ENCODE measurements at regions not wholly inside any gene's neighbourhood (a gene's known extent, or its start where the extent isn't known, plus 50 kb on each side); places are given as distances from the start of the nearest gene placed in this dataset.

- no peak overlapping the region for H3K9ac ChIP-seq (ENCODE audit: low read length)
- H3K27ac ChIP-seq (ENCODE audit: low read depth, low read length) = no peak overlapping the region
- no peaks in the 10 kb centered on the region for H3K36me3 ChIP-seq (ENCODE audit: control insufficient read depth, insufficient read depth, low read length)
- H3K27me3 ChIP-seq (ENCODE audit: control insufficient read depth, insufficient read depth, low read length) = no peaks in the 10 kb centered on the region
- H3K9me3 ChIP-seq (ENCODE audit: control insufficient read depth, insufficient read depth, low read depth, low read length) = peaks cover 5% of the 10 kb centered on the region; the same call in 1 of the 2 replicates
- H3K4me1 ChIP-seq (ENCODE audit: control insufficient read depth, insufficient read depth, low read length) = peaks cover 7% of the 10 kb centered on the region
- H3K4me3 ChIP-seq (ENCODE audit: low read depth, low read length) = no peak overlapping the region
Measured at GRCh38 chr5:9892696-9893095, 262.5 kb upstream of the TAS2R1 start.

GRCh38 chr5:9889511-9889910 lies 259.4 kb upstream of the TAS2R1 start:
- Histone ChIP-seq H3K4me3 (ENCODE audit: low read depth, low read length) (no peak overlapping the region), H3K36me3 (ENCODE audit: control insufficient read depth, insufficient read depth, low read length) (no peaks in the 10 kb centered on the region), H3K9me3 (ENCODE audit: control insufficient read depth, insufficient read depth, low read depth, low read length) (peaks cover 3% of the 10 kb centered on the region; the same call in 1 of the 2 replicates), H3K9ac (ENCODE audit: low read length) (no peak overlapping the region), H3K27ac (ENCODE audit: low read depth, low read length) (no peak overlapping the region), H3K4me1 (ENCODE audit: control insufficient read depth, insufficient read depth, low read length) (no peaks in the 10 kb centered on the region), H3K27me3 (ENCODE audit: control insufficient read depth, insufficient read depth, low read length) (no peaks in the 10 kb centered on the region)

- Histone ChIP-seq H3K27me3 (ENCODE audit: control insufficient read depth, insufficient read depth, low read length) (no peaks in the 10 kb centered on the region), H3K9me3 (ENCODE audit: control insufficient read depth, insufficient read depth, low read depth, low read length) (no peaks in the 10 kb centered on the region), H3K9ac (ENCODE audit: low read length) (no peak overlapping the region), H3K36me3 (ENCODE audit: control insufficient read depth, insufficient read depth, low read length) (no peaks in the 10 kb centered on the region), H3K27ac (ENCODE audit: low read depth, low read length) (no peak overlapping the region), H3K4me3 (ENCODE audit: low read depth, low read length) (no peak overlapping the region), H3K4me1 (ENCODE audit: control insufficient read depth, insufficient read depth, low read length) (no peaks in the 10 kb centered on the region)
Measured at GRCh38 chr5:9888501-9888901, 258.4 kb upstream of the TAS2R1 start.

- no peak overlapping the region for H3K4me3 ChIP-seq (ENCODE audit: low read depth, low read length)
- peaks cover 7% of the 10 kb centered on the region; the same call in 1 of the 2 replicates for H3K9me3 ChIP-seq (ENCODE audit: control insufficient read depth, insufficient read depth, low read depth, low read length)
Measured at GRCh38 chr5:9885164-9885563, 255.0 kb upstream of the TAS2R1 start.

GRCh38 chr5:9878206-9878605 lies 248.1 kb upstream of the TAS2R1 start:
- H3K9me3 ChIP-seq (ENCODE audit: control insufficient read depth, insufficient read depth, low read depth, low read length) = peaks cover 11% of the 10 kb centered on the region; the same call in 1 of the 2 replicates
- H3K27ac ChIP-seq (ENCODE audit: low read depth, low read length) = no peak overlapping the region
- H3K4me1 ChIP-seq (ENCODE audit: control insufficient read depth, insufficient read depth, low read length) = no peaks in the 10 kb centered on the region; the same call in 1 of the 2 replicates

More at GRCh38 chr5:9885164-9885563, 255.0 kb upstream of the TAS2R1 start:
- no peaks in the 10 kb centered on the region for H3K36me3 ChIP-seq (ENCODE audit: control insufficient read depth, insufficient read depth, low read length)
- no peak overlapping the region for H3K9ac ChIP-seq (ENCODE audit: low read length)
- no peaks in the 10 kb centered on the region; the same call in 1 of the 2 replicates for H3K4me1 ChIP-seq (ENCODE audit: control insufficient read depth, insufficient read depth, low read length)
- no peaks in the 10 kb centered on the region for H3K27me3 ChIP-seq (ENCODE audit: control insufficient read depth, insufficient read depth, low read length)
- no peak overlapping the region for H3K27ac ChIP-seq (ENCODE audit: low read depth, low read length)

GRCh38 chr5:9877488-9877887 lies 247.3 kb upstream of the TAS2R1 start:
- peaks cover 15% of the 10 kb centered on the region; the same call in 1 of the 2 replicates for H3K9me3 ChIP-seq (ENCODE audit: control insufficient read depth, insufficient read depth, low read depth, low read length)
- H3K27me3 ChIP-seq (ENCODE audit: control insufficient read depth, insufficient read depth, low read length) = no peaks in the 10 kb centered on the region
- H3K27ac ChIP-seq (ENCODE audit: low read depth, low read length) = no peak overlapping the region
- no peak overlapping the region for H3K4me3 ChIP-seq (ENCODE audit: low read depth, low read length)
- H3K9ac ChIP-seq (ENCODE audit: low read length) = no peak overlapping the region
- H3K36me3 ChIP-seq (ENCODE audit: control insufficient read depth, insufficient read depth, low read length) = no peaks in the 10 kb centered on the region
- H3K4me1 ChIP-seq (ENCODE audit: control insufficient read depth, insufficient read depth, low read length) = no peaks in the 10 kb centered on the region; the same call in 1 of the 2 replicates

More at GRCh38 chr5:9878206-9878605, 248.1 kb upstream of the TAS2R1 start:
- Histone ChIP-seq H3K4me3 (ENCODE audit: low read depth, low read length) (no peak overlapping the region), H3K36me3 (ENCODE audit: control insufficient read depth, insufficient read depth, low read length) (no peaks in the 10 kb centered on the region), H3K9ac (ENCODE audit: low read length) (no peak overlapping the region), H3K27me3 (ENCODE audit: control insufficient read depth, insufficient read depth, low read length) (no peaks in the 10 kb centered on the region)

- no peak overlapping the region for H3K4me3 ChIP-seq (ENCODE audit: low read depth, low read length)
- H3K27ac ChIP-seq (ENCODE audit: low read depth, low read length) = no peak overlapping the region
- no peaks in the 10 kb centered on the region for H3K36me3 ChIP-seq (ENCODE audit: control insufficient read depth, insufficient read depth, low read length)
- no peaks in the 10 kb centered on the region for H3K27me3 ChIP-seq (ENCODE audit: control insufficient read depth, insufficient read depth, low read length)
- no peaks in the 10 kb centered on the region; the same call in 1 of the 2 replicates for H3K4me1 ChIP-seq (ENCODE audit: control insufficient read depth, insufficient read depth, low read length)
- H3K9me3 ChIP-seq (ENCODE audit: control insufficient read depth, insufficient read depth, low read depth, low read length) = peaks cover 13% of the 10 kb centered on the region; the same call in 1 of the 2 replicates
- no peak overlapping the region for H3K9ac ChIP-seq (ENCODE audit: low read length)
Measured at GRCh38 chr5:9876451-9876850, 246.3 kb upstream of the TAS2R1 start.

GRCh38 chr5:9869616-9870288 lies 239.6 kb upstream of the TAS2R1 start:
- no peaks in the 10 kb centered on the region for H3K4me1 ChIP-seq (ENCODE audit: control insufficient read depth, insufficient read depth, low read length)
- H3K4me3 ChIP-seq (ENCODE audit: low read depth, low read length) = no peak overlapping the region
- no peak overlapping the region for H3K27ac ChIP-seq (ENCODE audit: low read depth, low read length)
- H3K9ac ChIP-seq (ENCODE audit: low read length) = no peak overlapping the region
- no peaks in the 10 kb centered on the region for H3K27me3 ChIP-seq (ENCODE audit: control insufficient read depth, insufficient read depth, low read length)
- H3K9me3 ChIP-seq (ENCODE audit: control insufficient read depth, insufficient read depth, low read depth, low read length) = peaks cover 62% of the 10 kb centered on the region
- H3K36me3 ChIP-seq (ENCODE audit: control insufficient read depth, insufficient read depth, low read length) = no peaks in the 10 kb centered on the region

GRCh38 chr5:9865574-9865973 lies 235.4 kb upstream of the TAS2R1 start:
- Histone ChIP-seq H3K9ac (ENCODE audit: low read length) (no peak overlapping the region), H3K36me3 (ENCODE audit: control insufficient read depth, insufficient read depth, low read length) (no peaks in the 10 kb centered on the region), H3K27me3 (ENCODE audit: control insufficient read depth, insufficient read depth, low read length) (no peaks in the 10 kb centered on the region), H3K4me1 (ENCODE audit: control insufficient read depth, insufficient read depth, low read length) (no peaks in the 10 kb centered on the region; the same call in 1 of the 2 replicates), H3K4me3 (ENCODE audit: low read depth, low read length) (no peak overlapping the region), H3K9me3 (ENCODE audit: control insufficient read depth, insufficient read depth, low read depth, low read length) (peaks cover 65% of the 10 kb centered on the region), H3K27ac (ENCODE audit: low read depth, low read length) (no peak overlapping the region)

GRCh38 chr5:9864791-9865190 lies 234.6 kb upstream of the TAS2R1 start:
- no peak overlapping the region for H3K27ac ChIP-seq (ENCODE audit: low read depth, low read length)
- no peak overlapping the region for H3K4me3 ChIP-seq (ENCODE audit: low read depth, low read length)
- no peak overlapping the region for H3K9ac ChIP-seq (ENCODE audit: low read length)
- H3K9me3 ChIP-seq (ENCODE audit: control insufficient read depth, insufficient read depth, low read depth, low read length) = peaks cover 57% of the 10 kb centered on the region
- H3K36me3 ChIP-seq (ENCODE audit: control insufficient read depth, insufficient read depth, low read length) = no peaks in the 10 kb centered on the region
- no peaks in the 10 kb centered on the region for H3K27me3 ChIP-seq (ENCODE audit: control insufficient read depth, insufficient read depth, low read length)
- H3K4me1 ChIP-seq (ENCODE audit: control insufficient read depth, insufficient read depth, low read length) = no peaks in the 10 kb centered on the region; the same call in 1 of the 2 replicates

- H3K4me1 ChIP-seq (ENCODE audit: control insufficient read depth, insufficient read depth, low read length) = no peaks in the 10 kb centered on the region; the same call in 1 of the 2 replicates
- H3K36me3 ChIP-seq (ENCODE audit: control insufficient read depth, insufficient read depth, low read length) = no peaks in the 10 kb centered on the region
- H3K9ac ChIP-seq (ENCODE audit: low read length) = no peak overlapping the region
- peaks cover 45% of the 10 kb centered on the region for H3K9me3 ChIP-seq (ENCODE audit: control insufficient read depth, insufficient read depth, low read depth, low read length)
- no peaks in the 10 kb centered on the region for H3K27me3 ChIP-seq (ENCODE audit: control insufficient read depth, insufficient read depth, low read length)
- no peak overlapping the region for H3K4me3 ChIP-seq (ENCODE audit: low read depth, low read length)
- H3K27ac ChIP-seq (ENCODE audit: low read depth, low read length) = no peak overlapping the region
Measured at GRCh38 chr5:9863486-9863885, 233.3 kb upstream of the TAS2R1 start.

Measured in HUES6 (cell line).